KMS-11 (cell line): ENCODE measurements at regions not wholly inside any gene's neighbourhood (a gene's known extent, or its start where the extent isn't known, plus 50 kb on each side); places are given as distances from the start of the nearest gene placed in this dataset.
"Not testable (repeated sequence)": the region's sequence is repeated elsewhere in the genome, so short reads cannot be mapped to it uniquely, and the experiment has no call there.

ENCODE experiments used
- H2AFZ ChIP-seq: fragments of 200-600 bp; sonication (generic); 2 replicates; pipeline ENCODE4 v1.6.1; 2016; ENCODE audit warnings: antibody characterized with exemption, mixed run types, low read depth
- H3K27ac ChIP-seq: fragments of 200-600 bp; sonication (generic); 2 replicates; pipeline ENCODE4 v1.6.1; 2016; ENCODE audit warnings: mild to moderate bottlenecking, mixed run types
- H3K27me3 ChIP-seq: fragments of 200-600 bp; sonication (generic); 2 replicates; pipeline ENCODE4 v1.6.1; 2017; ENCODE audit warnings: mild to moderate bottlenecking, low read depth, mixed run types, moderate library complexity; ENCODE audit not compliant: insufficient read depth
- H3K36me3 ChIP-seq: fragments of 200-600 bp; sonication (generic); 2 replicates; pipeline ENCODE4 v1.6.1; 2017; ENCODE audit warnings: mild to moderate bottlenecking, mixed run types; ENCODE audit not compliant: insufficient read depth
- H3K4me1 ChIP-seq: fragments of 200-600 bp; sonication (generic); 2 replicates; pipeline ENCODE4 v1.6.1; 2016; ENCODE audit warnings: mild to moderate bottlenecking, low read depth, mixed run types; ENCODE audit not compliant: poor library complexity, severe bottlenecking
- H3K4me2 ChIP-seq: fragments of 200-600 bp; sonication (generic); 2 replicates; pipeline ENCODE4 v1.7.0; 2016; ENCODE audit warnings: mild to moderate bottlenecking, mixed run types
- H3K4me3 ChIP-seq: fragments of 200-600 bp; sonication (generic); IDR thresholded peaks from 2 replicates; pipeline ENCODE4 v1.6.1; 2017; ENCODE audit warnings: low read depth, low read length, mixed read lengths; ENCODE audit not compliant: insufficient read depth
- H3K79me2 ChIP-seq: fragments of 200-600 bp; sonication (generic); 2 replicates; pipeline ENCODE4 v1.6.1; 2016; ENCODE audit warnings: low read depth, mixed run types; ENCODE audit not compliant: insufficient read depth
- H3K9ac ChIP-seq: fragments of 200-600 bp; sonication (generic); 2 replicates; pipeline ENCODE4 v1.6.1; 2016; ENCODE audit warnings: mild to moderate bottlenecking, mixed run types
- H4K20me1 ChIP-seq: fragments of 200-600 bp; sonication (generic); 2 replicates; pipeline ENCODE4 v1.6.1; 2016; ENCODE audit warnings: mild to moderate bottlenecking, mixed run types; ENCODE audit not compliant: insufficient read depth
- TF ChIP-seq, protein P1 (sequence below): fragments of 200-600 bp; sonication (generic); conservative IDR thresholded peaks from 2 replicates; pipeline ENCODE4 v1.6.1; 2017; ENCODE audit warnings: low read depth, mild to moderate bottlenecking, antibody characterized with exemption, low read length, moderate library complexity, mixed read lengths

DNA sequence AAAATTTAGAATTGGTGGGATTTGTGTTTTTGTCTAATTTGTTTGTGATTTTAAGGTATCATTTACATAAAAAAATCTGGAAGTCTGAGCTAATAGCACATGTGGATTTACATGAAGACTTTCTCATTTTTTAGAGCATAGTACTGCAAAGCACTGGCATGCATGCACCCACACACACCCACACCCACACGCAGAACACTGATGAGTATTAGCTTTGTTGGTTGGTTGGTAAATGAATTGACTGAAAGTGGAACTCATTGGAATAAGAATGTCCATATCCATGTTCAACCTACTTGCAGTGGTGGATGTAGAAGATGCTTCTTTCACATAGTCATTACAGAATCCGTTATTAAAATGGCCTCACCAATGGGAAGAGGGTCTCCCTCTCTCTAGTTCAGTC, 475.8 kb downstream of the PLCL1 start:
- Histone ChIP-seq H3K27ac (no peak overlapping the region), H3K4me1 (no peaks in the 10 kb centered on the region), H4K20me1 (no peaks in the 10 kb centered on the region), H3K36me3 (no peaks in the 10 kb centered on the region), H2AFZ (no peak overlapping the region), H3K79me2 (no peaks in the 10 kb centered on the region), H3K4me2 (no peak overlapping the region), H3K4me3 (no peak overlapping the region), H3K27me3 (no peaks in the 10 kb centered on the region), H3K9ac (no peak overlapping the region)
- TF ChIP-seq, protein P1, sequence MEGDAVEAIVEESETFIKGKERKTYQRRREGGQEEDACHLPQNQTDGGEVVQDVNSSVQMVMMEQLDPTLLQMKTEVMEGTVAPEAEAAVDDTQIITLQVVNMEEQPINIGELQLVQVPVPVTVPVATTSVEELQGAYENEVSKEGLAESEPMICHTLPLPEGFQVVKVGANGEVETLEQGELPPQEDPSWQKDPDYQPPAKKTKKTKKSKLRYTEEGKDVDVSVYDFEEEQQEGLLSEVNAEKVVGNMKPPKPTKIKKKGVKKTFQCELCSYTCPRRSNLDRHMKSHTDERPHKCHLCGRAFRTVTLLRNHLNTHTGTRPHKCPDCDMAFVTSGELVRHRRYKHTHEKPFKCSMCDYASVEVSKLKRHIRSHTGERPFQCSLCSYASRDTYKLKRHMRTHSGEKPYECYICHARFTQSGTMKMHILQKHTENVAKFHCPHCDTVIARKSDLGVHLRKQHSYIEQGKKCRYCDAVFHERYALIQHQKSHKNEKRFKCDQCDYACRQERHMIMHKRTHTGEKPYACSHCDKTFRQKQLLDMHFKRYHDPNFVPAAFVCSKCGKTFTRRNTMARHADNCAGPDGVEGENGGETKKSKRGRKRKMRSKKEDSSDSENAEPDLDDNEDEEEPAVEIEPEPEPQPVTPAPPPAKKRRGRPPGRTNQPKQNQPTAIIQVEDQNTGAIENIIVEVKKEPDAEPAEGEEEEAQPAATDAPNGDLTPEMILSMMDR, result no peak

DNA sequence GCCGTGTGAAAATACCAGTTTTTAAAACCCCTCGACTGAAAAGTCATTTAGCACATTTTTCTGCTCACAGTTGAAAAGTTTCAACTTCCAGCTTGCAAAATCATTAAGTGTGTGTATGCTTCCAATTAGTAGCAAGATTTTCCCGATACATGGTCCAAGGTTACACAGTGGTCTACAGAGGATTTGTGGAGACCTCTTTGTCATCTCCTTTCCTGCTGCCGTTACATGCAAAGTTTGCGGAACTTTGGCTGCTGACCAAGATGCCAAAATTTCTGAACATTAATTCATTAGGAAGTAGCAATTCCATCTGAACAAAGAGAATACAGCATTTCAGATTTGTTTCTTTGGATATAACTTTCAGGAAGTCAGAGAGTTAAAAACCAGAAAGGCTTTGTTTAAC, 474.6 kb downstream of the PLCL1 start:
- Histone ChIP-seq H3K4me2 (no peak overlapping the region), H3K27ac (no peak overlapping the region)
- TF ChIP-seq, protein P1, result no peak

DNA sequence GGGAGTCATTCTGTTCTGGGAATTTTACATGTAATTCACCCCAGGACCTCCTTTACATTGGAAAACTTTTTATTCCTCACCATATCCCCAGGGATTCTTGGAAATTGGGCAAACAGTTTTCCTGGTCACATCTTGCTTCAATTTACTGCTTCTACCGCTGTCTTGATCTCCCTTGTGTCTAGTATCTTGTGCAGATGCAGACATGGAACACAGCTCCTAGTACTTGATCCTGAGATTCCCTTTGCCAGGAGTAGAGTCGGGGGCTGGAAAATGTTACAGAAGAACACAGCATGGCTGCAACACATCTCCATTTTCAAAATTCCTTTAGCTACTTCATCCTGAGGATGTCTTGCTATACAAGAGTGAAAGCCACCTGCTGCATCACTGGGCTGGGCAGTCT, 472.8 kb downstream of the PLCL1 start:
- no peak overlapping the region for H3K4me3 ChIP-seq
- no peaks in the 10 kb centered on the region for H3K79me2 ChIP-seq
- H3K9ac ChIP-seq, result no peak overlapping the region
- no peak overlapping the region for H2AFZ ChIP-seq
- no peak overlapping the region for H3K4me2 ChIP-seq
- no peaks in the 10 kb centered on the region for H3K36me3 ChIP-seq
- no peaks in the 10 kb centered on the region for H4K20me1 ChIP-seq
- no peaks in the 10 kb centered on the region for H3K4me1 ChIP-seq
- no peaks in the 10 kb centered on the region for H3K27me3 ChIP-seq
- TF ChIP-seq, protein P1, result no peak
- no peak overlapping the region for H3K27ac ChIP-seq

More for the DNA sequence above, 474.6 kb downstream of the PLCL1 start:
- Histone ChIP-seq H3K9ac (no peak overlapping the region), H4K20me1 (no peaks in the 10 kb centered on the region), H3K4me3 (no peak overlapping the region), H2AFZ (no peak overlapping the region), H3K36me3 (no peaks in the 10 kb centered on the region), H3K79me2 (no peaks in the 10 kb centered on the region), H3K4me1 (no peaks in the 10 kb centered on the region), H3K27me3 (no peaks in the 10 kb centered on the region)

GRCh38 chr2:198273660-198274059, 469.3 kb downstream of the PLCL1 start:
- H3K4me2 ChIP-seq, result no peak overlapping the region
- H3K79me2 ChIP-seq, result no peaks in the 10 kb centered on the region
- TF ChIP-seq, protein P1, result no peak
- H3K27ac ChIP-seq, result no peak overlapping the region
- no peak overlapping the region for H3K9ac ChIP-seq
- H3K36me3 ChIP-seq, result no peaks in the 10 kb centered on the region
- H3K27me3 ChIP-seq, result no peaks in the 10 kb centered on the region
- H3K4me1 ChIP-seq, result no peaks in the 10 kb centered on the region
- no peak overlapping the region for H2AFZ ChIP-seq
- no peak overlapping the region for H3K4me3 ChIP-seq
- no peaks in the 10 kb centered on the region for H4K20me1 ChIP-seq

DNA sequence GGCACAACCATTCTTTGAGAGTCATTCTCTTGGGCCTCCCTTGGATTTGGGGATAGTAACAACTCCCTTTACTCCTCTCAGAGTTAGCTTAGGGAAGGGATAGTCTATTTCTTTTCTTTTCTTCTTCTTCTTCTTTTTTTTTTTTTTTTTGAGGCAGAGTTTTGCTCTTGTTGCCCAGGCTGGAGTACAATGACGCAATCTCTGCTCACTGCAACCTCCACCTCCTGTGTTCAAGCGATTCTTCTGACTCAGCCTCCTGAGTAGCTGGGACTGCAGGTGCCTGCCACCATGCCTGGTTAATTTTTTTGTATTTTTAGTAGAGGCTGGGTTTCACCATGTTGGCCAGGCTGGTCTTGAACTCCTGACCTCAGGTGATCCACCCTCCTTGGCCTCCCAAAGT, 465.8 kb downstream of the PLCL1 start:
- H4K20me1 ChIP-seq, H3K27ac ChIP-seq, H3K9ac ChIP-seq, H3K4me2 ChIP-seq, H3K27me3 ChIP-seq, H3K79me2 ChIP-seq, H3K4me3 ChIP-seq, H3K36me3 ChIP-seq, H2AFZ ChIP-seq, H3K4me1 ChIP-seq: not testable (repeated sequence)
